ENCODE measurements at regions not wholly inside any gene's neighbourhood (a gene's known extent, or its start where the extent isn't known, plus 50 kb on each side); places are given as distances from the start of the nearest gene placed in this dataset.

- peaks cover 8% of the 10 kb centered on the region; the same call in 1 of the 2 replicates for H3K4me1 Mint-ChIP-seq
These were observed 1035.6 kb downstream of the PCDH17 start for GRCh38 chr13:58667096-58667495.

GRCh38 chr13:58680115-58680514 lies 1048.6 kb downstream of the PCDH17 start:
- H3K27ac Mint-ChIP-seq: peak overlapping the region; percentile 50
- ChIA-PET POLR2A (no interaction called here), CTCF (no interaction called here)
- peaks cover 29% of the 10 kb centered on the region for H3K9me3 Mint-ChIP-seq
- TF ChIP-seq TEAD1 (CRISPR knock-in tag; IDR thresholded peaks at IDR 0.05): 0 out of 2 replicates have a peak, but pooled peaks have one; percentile 35
- no peak for TF ChIP-seq ARID4B (CRISPR knock-in tag; IDR thresholded peaks at IDR 0.05; ENCODE audit: borderline replicate concordance)
- peak; percentile 91 for TF ChIP-seq ZMAT4 (CRISPR knock-in tag; IDR thresholded peaks at IDR 0.05)
- no peak for TF ChIP-seq E2F1 (CRISPR knock-in tag; IDR thresholded peaks at IDR 0.05)
- H3K4me3 Mint-ChIP-seq: 0 out of 2 replicates have a peak overlapping the region, but pooled peaks have one; percentile 19
- ATAC-seq: peak; percentile 91
- peaks cover 31% of the 10 kb centered on the region for H3K27me3 Mint-ChIP-seq (ENCODE audit: low read depth)
- DNase-seq (ENCODE audit: low spot score): no peak
- H3K4me1 Mint-ChIP-seq: peaks cover 29% of the 10 kb centered on the region
- H3K36me3 Mint-ChIP-seq: peaks cover 23% of the 10 kb centered on the region

More at GRCh38 chr13:58667096-58667495, 1035.6 kb downstream of the PCDH17 start:
- no peak overlapping the region for H3K27ac Mint-ChIP-seq
- no peak for TF ChIP-seq MYBL2 (CRISPR knock-in tag; IDR thresholded peaks at IDR 0.05)
- no peak for ATAC-seq
- CTCF ChIA-PET: no interaction called here
- no peaks in the 10 kb centered on the region for H3K36me3 Mint-ChIP-seq
- DNase-seq (ENCODE audit: low spot score): no peak
- H3K27me3 Mint-ChIP-seq (ENCODE audit: low read depth): no peaks in the 10 kb centered on the region
- POLR2A ChIA-PET: no interaction called here
- H3K4me3 Mint-ChIP-seq: no peak overlapping the region
- H3K9me3 Mint-ChIP-seq: no peaks in the 10 kb centered on the region

GRCh38 chr13:58682616-58683015 lies 1051.1 kb downstream of the PCDH17 start:
- no peak overlapping the region for H3K27ac Mint-ChIP-seq
- H3K36me3 Mint-ChIP-seq: peaks cover 27% of the 10 kb centered on the region
- ATAC-seq: no peak
- TF ChIP-seq CREB1 (CRISPR knock-in tag; IDR thresholded peaks at IDR 0.05) (no peak), ZNF425 (CRISPR knock-in tag; conservative IDR thresholded peaks at IDR 0.05) (no peak), PRDM15 (CRISPR knock-in tag; IDR thresholded peaks at IDR 0.05) (no peak), ARID4B (CRISPR knock-in tag; IDR thresholded peaks at IDR 0.05; ENCODE audit: borderline replicate concordance) (no peak), ETV6 (CRISPR knock-in tag; IDR thresholded peaks at IDR 0.05) (no peak), ZNF671 (CRISPR knock-in tag; IDR thresholded peaks at IDR 0.05) (no peak), E2F5 (CRISPR knock-in tag; IDR thresholded peaks at IDR 0.05) (no peak), TEAD1 (CRISPR knock-in tag; IDR thresholded peaks at IDR 0.05) (no peak), ZNF219 (CRISPR knock-in tag; IDR thresholded peaks at IDR 0.05; ENCODE audit: borderline replicate concordance) (no peak), ESRRA (CRISPR knock-in tag; IDR thresholded peaks at IDR 0.05; ENCODE audit: borderline replicate concordance) (no peak), PRRX2 (CRISPR knock-in tag; IDR thresholded peaks at IDR 0.05) (no peak)

More at GRCh38 chr13:58682616-58683015, 1051.1 kb downstream of the PCDH17 start:
- Mint-ChIP-seq H3K27me3 (ENCODE audit: low read depth) (peaks cover 31% of the 10 kb centered on the region), H3K4me1 (peaks cover 29% of the 10 kb centered on the region), H3K9me3 (peaks cover 34% of the 10 kb centered on the region), H3K4me3 (no peak overlapping the region)
- ChIA-PET POLR2A (no interaction called here), CTCF (no interaction called here)
- DNase-seq (ENCODE audit: low spot score): no peak

All from WTC11 (cell line).